HT-29 (cell line): ENCODE measurements at regions not wholly inside any gene's neighbourhood (a gene's known extent, or its start where the extent isn't known, plus 50 kb on each side); places are given as distances from the start of the nearest gene placed in this dataset.
A peak's percentile ranks its signal among the peaks of the same experiment; 100 is the strongest.

Experiments
- DNase-seq: peaks from one replicate; pipeline ENCODE4 v3.0.0-alpha.2; 2015; ENCODE audit warnings: low spot score

DNA sequence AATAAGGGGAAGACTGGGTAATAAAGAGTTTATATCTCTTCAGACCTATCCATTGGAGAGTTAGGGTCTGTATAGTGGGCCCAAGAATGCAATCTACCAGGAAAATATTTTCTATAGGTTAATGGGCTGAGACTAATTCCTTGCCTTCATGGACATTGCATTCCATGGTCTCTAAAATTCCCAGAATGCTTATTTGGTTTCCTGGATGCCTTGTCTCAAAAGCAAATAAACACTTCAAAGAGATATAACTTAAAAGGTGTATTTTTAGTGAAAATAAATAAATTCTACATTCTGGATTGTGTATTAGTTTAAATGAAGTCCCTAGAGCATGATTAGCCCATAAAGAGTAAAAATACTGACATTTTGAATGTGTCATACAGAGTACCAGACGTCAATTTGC, 550.1 kb upstream of the PKN2 start:
- no peak for DNase-seq

DNA sequence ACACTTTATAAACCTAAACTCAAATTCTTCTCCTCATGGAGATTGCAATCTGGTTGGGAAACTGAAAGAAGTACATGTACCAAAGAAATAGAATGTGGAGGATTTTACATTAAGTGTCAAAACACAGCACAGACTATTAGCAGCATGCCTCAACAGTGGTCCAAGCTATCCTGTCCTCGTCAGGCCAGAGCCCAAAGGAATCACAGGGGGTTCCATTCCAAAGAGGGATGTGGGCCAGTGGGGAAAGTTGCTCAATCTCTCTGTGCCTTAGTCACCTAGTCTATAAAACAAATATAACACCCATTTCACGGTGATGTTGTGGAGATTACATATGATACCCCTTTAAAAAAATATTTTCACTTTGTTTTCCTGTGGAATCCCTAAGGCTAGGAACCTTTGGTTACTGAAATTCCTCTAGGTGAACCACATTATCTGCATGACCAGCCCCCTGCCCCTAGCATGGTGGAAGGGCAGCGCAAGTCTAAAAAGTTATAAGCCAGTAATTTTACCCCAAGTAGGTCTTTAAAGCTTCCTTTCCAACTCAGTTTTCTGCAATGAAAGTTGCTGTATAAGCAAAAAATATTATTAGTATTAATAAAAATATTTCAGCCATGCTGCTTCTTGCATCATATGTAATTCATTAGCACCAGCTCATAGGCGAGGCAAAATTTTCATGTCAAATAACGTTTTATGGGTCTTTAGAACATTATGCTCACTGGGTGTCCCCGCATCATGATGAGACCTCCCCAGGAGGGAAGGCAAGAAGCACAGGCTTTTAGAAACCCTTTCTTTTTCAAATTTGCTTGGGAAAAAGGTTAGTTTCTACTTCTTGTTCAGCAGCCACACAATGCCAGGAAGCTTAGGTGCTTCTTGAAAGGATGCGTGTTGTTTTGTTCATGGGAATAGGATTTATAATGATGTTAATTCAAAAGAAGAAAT, 548.8 kb upstream of the PKN2 start:
- DNase-seq: no peak

DNA sequence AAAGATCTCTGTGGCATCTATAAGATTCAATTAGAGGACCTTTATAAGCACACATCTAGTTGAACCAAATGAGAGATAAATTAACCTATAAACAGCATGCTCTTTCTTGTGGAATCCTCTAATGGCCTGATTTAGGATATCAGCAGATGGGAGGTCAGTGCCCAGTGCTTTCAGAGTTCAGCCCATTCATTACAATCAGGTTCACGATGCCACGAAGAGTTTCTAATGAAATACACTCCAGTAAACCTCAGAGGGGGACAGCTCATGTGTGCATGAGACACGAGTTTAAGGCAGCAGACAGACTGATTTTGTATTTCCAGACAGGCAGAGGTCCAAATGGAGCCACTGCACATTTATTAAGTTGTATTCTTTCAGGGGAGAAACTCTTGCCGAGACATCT, 544.4 kb upstream of the PKN2 start:
- DNase-seq: no peak

DNA sequence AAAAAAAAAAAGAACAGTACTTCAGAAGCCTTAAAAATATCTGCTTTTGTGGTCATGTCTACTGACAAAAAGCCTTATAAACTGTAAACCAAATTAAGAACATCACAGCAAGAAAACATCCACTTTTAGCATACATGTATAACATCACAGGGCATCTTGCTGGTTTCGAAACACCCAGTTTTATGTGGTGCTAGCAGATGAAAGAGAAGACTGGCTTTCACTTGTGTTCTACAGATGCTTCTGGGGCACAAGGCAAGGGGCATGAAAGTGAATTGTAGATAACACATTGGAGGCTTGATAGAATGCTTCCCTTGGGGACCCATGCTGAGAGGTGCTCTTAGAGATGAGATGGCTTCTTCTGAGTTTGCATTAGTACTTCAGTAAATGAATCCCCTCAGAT, 543.7 kb upstream of the PKN2 start:
- DNase-seq: no peak

DNA sequence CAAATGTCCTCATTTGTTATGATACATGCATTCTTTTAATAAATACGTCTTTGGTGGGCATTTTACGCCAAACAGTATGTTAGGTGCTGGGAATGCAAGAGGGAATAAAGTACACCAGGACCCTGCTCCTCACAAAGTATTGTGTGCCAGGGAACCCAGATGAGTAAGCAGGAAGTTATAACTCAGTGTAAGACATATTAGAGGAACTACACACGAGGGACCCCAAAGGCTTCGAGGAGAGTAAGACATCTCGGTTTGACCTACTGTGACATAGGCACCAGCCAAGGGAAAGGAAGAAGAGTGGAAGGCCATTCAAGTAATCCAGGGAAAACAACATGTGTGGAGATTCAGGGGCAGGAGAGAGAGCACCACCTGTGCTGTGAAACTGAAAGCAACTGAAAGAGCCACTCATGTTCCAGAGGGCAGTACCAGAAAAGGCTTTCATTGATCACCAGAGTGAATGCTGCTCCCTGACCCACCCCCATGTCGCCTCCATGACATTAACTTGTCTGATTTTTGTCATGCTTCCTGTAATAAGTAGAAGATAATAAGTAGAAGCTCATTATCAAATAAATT, 542.5 kb upstream of the PKN2 start:
- peak; percentile 13 for DNase-seq

DNA sequence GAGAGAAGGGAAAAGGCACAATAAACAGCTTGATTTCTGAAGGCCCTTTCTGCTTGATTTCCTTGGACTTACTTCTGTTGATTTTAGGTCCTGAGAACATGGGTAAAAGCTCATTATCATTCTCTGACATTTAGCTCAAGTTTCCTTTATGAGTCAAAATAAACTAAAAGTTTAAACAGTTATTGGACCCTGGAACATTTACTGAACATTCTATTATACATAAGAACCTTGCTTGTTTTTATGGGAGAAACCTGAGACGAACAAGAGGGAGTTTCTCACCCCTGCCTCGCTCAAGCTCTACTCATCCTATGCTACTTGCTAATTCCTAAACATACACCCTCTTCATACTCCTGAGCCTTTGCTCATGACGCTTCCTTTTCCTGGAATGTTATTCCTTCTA, 538.3 kb upstream of the PKN2 start:
- DNase-seq: no peak

DNA sequence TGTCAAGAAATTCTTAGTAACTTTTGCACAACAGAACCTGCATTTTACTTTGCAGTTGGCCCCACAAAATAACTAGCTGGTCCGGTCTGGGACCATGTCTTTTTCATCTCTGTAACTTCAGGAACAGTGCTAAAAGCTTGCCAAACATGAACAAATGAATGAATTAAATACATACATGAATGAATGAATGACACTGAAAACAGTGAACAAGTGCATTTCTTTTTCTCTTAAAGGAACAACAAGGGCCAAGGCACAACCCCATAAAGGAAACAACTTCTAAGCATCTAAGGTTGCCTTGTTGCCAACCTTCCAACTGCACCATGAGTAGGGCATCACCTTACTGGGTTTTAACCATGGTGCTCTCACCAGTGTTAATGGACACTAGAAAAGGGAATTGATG, 534.4 kb upstream of the PKN2 start:
- DNase-seq: no peak

DNA sequence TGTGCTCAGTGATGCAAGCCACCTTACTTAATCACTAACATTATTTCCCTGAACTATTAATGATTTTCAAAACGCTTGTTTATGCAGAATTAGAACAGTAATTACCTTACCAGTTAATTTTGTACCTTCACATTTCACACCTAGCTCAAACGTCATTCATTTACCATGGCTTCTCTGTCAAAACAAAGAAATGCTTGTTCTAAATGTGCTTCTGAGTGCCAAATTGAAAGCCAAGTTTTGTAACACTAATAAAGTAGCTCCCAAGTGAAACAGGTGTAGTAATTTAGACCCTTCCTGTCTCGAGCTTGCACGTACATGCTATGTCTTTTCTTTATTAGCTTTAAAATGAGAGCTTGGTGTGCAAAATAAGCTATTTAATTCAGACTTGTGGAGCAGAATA, 533.7 kb upstream of the PKN2 start:
- no peak for DNase-seq

DNA sequence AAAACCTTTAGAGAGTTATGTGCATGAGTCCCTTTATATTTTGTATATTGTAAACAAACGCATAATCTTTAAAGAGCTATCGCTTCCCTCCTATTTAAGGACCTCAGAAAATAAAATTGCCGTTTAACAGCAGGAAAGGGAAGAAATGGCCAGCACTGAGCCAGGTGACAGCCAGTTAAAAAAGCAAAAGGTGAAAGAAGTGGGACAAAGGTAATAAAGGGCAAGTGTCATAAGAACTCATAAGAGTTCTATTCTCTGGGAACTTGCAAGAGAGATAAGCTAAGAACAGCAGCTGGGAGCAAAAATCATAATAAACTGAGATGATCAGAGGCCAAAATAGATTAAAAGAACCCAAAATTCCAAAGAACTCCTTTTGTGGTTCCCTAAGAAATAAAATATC, 520.9 kb upstream of the PKN2 start:
- DNase-seq: no peak

DNA sequence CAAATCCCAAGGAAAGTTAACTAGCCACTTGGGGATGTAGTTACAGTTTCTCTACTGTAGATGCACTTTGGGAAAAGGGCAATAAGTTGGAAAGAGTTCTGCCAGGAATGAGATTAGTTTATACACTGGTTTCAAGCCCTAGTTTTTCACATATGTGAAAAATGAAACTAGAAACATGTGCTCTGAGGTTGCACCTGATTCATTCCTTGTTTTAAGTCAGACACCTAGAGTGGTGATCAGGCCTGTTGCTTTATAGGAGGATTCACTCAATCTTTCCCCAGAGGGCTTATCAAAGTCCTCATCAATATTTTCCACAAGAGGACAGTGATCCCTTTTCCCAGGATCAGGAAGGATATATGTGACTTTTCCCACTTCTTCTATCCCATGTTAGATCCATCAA, 515.9 kb upstream of the PKN2 start:
- no peak for DNase-seq

DNA sequence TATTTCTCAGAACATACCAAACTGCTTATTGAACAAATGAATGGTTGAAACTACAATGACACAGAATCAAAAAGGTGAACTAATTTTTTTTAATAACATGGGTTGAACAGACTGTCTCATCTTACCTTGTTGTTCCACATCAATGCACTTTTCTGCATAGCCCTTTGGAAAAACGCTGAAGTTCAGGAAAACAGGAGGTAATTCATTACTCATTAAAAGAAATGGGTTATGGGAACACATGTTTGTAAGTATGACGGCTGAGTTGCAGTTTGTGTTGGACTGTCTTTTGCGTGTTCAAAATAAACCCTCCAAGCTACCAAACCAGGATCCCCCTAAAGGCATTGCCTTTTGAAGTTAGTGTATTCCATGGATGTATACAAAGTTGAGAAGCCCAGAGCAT, 514.9 kb upstream of the PKN2 start:
- DNase-seq: no peak

DNA sequence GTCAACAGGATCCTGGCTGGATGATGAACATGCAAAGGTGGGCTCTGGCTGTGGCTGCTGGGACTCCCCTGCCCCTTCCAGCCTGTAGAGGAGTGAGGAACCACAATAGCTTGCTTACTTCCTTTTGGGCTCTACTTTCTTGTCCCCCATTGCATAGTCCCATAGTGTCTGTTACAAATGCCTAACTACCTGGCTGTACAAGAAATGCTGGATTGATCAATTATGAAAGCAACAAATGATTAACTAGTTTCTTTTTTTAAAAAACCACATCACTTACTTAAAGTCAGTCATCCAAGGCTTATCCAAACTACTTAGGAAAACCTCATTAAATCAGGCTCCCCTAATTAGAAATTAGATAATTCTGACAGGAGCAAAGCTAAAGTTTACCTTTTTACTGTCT, 514.1 kb upstream of the PKN2 start:
- DNase-seq: no peak

DNA sequence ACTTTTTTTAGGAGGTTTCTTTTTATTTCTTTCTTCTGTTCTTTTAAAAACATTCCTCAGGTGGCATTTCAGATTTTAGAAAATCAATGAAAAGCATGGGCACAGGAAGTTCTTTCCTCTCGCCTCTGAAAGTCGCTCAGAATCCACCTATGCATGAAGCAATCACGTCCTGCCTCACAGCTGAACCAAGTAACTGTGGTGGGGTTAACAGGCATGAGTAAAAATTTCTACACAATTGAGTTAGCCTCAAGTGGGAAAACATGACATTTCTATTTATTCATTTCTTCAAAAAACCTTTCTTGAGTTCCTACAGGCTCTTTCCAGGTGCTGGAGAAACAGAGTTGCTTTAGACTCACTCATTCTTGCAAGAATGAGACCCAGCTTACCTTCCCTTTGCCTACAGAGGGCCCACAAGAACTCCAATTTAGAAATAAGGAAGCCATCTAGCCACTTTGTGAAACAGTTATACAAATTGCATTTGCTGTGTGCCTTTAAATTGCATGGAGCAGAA, 508.9 kb upstream of the PKN2 start:
- no peak for DNase-seq

DNA sequence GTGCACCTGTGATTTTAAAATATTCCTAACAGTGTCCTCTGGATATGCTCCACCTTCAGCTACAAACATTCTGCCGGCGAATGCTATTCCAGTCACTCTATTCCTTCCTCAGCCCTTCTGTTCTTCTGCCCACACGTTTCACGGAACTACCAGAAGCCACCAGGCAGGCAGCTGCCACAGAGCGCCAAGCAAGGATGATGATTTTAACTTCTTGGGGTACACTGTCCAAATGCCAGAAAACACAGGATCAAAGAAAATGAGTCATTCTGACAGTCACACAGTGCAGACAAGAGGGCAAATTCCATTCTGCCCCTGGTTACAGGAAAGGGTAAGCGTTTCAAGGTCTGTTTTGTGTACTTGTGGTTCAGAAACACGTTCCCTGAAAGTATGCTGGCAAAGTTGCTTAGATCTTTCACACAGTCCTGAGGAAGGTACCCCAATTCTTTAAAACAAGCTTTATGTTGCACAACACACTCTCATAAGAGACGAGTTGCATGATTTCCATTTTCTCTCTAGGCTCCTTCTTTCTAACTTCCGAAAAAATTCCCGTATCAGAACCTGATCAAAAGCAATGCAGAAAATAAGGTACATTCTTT, 508.3 kb upstream of the PKN2 start:
- peak; percentile 92 for DNase-seq

DNA sequence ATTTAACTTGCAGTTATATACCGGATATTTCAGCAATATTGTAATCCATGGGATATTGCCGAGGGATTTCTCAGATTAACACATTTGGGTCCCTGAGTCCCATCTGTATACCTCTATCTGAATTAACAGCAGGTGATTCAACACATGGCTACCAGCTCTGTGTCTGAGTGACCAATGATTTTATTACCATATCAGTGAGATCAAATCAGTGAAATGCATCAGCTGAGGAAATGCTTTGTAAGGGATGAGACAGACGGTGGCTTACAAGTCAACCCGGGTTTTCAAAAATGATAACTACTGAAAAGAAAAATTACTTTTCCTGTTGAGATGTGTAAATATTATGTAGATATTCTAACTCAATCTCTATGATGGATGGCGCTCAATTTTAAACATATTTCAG, 504.1 kb upstream of the PKN2 start:
- no peak for DNase-seq

DNA sequence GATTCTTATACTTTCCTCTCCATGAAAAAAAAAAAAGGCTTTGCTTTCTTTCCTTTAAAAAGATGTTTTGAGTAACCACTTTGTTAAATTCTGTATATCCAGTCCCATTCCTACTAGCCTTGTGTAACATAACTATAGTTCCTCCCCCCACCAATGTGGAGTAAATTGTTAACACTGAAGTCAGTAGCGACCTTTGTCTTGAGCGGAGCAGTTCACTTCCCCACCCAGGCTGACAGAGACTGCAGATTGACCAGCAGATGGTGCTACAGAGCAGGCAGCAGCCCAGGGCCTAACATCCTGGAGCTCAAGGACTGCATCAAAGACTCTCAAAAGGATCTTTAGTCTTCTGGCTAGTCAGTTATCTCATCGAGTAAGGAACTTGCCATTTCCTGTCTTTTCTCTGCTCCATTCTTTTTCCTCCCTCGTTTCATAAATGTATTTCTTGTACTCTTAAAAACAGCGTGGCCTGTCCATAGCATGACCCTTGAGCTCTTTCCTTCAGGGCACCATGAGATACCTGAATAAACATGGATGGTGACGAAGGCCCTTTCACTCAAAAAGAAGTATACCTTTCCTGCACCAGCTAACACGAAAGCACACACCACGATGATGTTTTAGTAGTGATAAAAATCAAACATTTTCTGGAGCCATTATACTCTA, 503.5 kb upstream of the PKN2 start:
- DNase-seq: peak; percentile 96

DNA sequence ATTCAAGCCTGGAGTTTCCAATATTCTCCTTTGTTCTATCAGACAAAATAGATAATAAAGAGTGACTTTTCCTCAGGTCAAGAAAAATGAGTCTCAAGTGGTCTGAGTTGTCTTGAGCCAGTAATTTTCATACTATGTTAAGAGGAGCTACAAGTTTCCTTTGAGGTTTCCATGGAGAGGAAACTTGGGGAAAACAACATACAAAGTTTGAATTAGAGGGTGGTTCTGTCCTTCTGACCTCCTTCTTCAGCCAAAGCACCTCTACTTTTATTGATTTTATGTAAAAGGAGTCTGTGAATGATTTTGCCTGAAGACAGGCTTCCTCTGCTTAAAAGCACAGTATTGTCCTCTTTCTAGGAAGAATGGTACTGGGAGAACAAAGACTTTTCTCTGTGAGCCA, 497.2 kb upstream of the PKN2 start:
- peak; percentile 75 for DNase-seq

DNA sequence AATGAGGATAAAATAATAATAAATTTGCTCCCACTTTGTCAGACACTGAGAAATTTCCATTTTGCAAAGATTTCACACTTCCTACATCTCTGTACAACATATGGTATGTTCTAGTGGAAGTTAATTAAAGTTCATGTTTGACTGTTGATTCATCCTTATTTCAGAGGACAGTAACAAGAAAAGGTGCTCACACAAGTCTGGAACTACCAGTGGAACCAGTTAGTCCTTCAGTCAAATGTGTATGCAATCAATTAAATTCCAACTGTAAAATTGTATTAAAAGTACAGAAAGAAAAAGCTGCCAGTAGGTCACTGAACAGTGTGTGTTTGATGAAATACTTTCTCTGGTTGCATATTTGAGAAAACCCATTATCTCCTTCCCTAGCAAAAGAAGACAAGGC, 496.0 kb upstream of the PKN2 start:
- peak; percentile 63 for DNase-seq

DNA sequence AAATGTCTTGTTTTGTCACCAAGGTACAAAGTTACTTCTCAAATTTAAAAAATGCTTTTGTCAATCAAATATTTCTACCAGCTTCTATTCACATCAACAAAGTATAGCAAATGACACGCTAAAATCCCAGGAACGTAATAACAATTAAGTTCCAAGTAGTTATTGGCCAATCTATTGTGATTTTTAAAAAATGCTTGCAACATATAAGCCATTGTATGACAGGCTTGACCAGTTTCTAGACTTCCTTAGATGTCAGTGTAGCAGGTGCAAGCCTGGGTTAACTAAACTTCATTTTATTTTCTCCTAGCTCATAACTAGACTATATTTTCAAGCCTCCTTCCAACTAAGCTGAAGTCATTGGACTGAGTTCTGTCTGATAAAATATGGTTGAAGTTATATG, 494.5 kb upstream of the PKN2 start:
- DNase-seq: peak; percentile 36

DNA sequence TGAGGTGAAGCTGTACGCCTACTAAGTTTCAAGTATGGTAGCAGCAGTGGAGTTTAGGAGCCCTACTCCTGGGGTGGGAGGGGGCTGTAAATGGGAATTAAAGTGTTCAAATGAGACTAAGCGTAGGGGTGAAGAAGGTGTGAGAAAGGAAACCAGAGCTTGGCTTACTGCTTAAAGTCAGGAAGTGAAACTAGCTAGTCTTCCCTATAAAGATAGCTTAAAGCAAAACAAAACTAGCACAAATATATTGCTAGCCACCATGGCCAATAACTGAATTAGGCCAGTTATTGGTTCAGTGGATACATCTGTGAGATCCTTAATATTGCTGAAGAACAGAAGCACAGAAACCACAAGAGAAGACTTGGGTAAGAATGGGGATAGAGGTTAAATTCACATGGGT, 492.2 kb upstream of the PKN2 start:
- DNase-seq: peak; percentile 32

DNA sequence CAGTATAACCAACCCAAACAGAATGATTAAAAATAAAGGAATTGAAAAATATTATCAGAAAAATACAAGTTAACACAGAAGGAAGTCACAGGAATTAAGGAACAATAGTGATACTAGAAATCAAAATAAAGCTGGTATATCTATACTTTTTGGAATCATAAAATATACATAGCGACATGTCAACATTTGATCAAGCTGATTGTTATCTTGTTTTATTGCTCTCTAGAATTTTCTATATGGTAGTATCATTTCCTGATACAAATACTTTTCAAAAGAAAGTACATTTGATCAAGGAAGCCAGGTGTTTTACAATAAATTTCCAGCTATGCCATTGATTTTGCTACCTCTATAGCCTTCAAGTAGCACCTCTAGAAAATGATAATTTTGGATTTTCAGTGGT, 489.5 kb upstream of the PKN2 start:
- peak; percentile 42 for DNase-seq

DNA sequence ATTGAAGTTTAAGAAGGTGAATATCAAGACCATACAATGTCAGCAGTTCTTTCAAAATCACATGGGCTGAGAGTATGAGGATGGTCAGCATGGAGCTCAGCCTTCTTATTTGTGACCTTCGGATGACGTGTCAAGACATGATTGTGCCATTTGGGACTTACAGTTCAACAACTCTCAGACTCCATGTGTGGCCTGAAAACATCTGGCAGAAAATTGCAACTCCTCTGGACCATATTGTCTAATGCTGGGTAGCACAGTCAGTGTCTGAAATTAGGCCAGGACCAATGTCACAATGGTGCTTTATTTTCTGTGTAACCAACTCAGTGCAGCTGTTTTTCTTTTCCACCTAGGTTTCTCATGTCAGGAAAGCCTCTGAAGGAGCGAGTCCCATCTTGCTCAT, 483.5 kb upstream of the PKN2 start:
- no peak for DNase-seq
